Neural progenitor cell (in vitro differentiated cells): ENCODE measurements at regions not wholly inside any gene's neighbourhood (a gene's known extent, or its start where the extent isn't known, plus 50 kb on each side); places are given as distances from the start of the nearest gene placed in this dataset.

Experiments used
- DNase-seq: peaks from one replicate; pipeline ENCODE4 v3.0.0-alpha.2; 2016; ENCODE audit warnings: low spot score
- H2AFZ ChIP-seq: fragments of 200-600 bp; sonication (generic); replicated peaks from 2 replicates; pipeline ENCODE4 v1.6.1; 2016; ENCODE audit warnings: antibody characterized with exemption
- H3F3A ChIP-seq: fragments of 200-600 bp; sonication (generic); 2 replicates; pipeline ENCODE4 v1.6.1; 2016; ENCODE audit warnings: antibody characterized with exemption, low read depth
- H3K27ac ChIP-seq: fragments of 200-600 bp; sonication (generic); 2 replicates; pipeline ENCODE4 v1.5.1; 2016; ENCODE audit warnings: mild to moderate bottlenecking
- H3K27me3 ChIP-seq: fragments of 200-600 bp; sonication (generic); 2 replicates; pipeline ENCODE4 v1.6.1; 2016; ENCODE audit warnings: mild to moderate bottlenecking, moderate library complexity
- H3K36me3 ChIP-seq: fragments of 200-600 bp; sonication (generic); 2 replicates; pipeline ENCODE4 v1.5.1; 2016
- H3K4me1 ChIP-seq: fragments of 200-600 bp; sonication (generic); 2 replicates; pipeline ENCODE4 v1.6.1; 2016; ENCODE audit warnings: mixed run types
- H3K4me2 ChIP-seq: fragments of 200-600 bp; sonication (generic); 2 replicates; pipeline ENCODE4 v1.6.1; 2016
- H3K4me3 ChIP-seq: fragments of 200-600 bp; sonication (generic); 2 replicates; pipeline ENCODE4 v1.5.1; 2016
- H3K79me2 ChIP-seq: fragments of 200-600 bp; sonication (generic); 2 replicates; pipeline ENCODE4 v1.6.1; 2016; ENCODE audit warnings: low read depth
- H3K9ac ChIP-seq: fragments of 200-600 bp; sonication (generic); 2 replicates; pipeline ENCODE4 v1.6.1; 2016
- H3K9me3 ChIP-seq: fragments of 200-600 bp; sonication (generic); 2 replicates; pipeline ENCODE4 v1.5.1; 2016; ENCODE audit warnings: low read depth
- H4K20me1 ChIP-seq: fragments of 200-600 bp; sonication (generic); 2 replicates; pipeline ENCODE4 v1.6.1; 2016; ENCODE audit warnings: low read depth
- H3K27ac Mint-ChIP-seq: 3 replicates; pipeline ENCODE4 v1.8.0; 2021; ENCODE audit warnings: mixed read lengths
- H3K27me3 Mint-ChIP-seq: 2 replicates; pipeline ENCODE4 v1.8.0; 2022; ENCODE audit warnings: low read depth, mild to moderate bottlenecking, inconsistent platforms, moderate library complexity, mixed read lengths; ENCODE audit not compliant: insufficient read depth
- H3K36me3 Mint-ChIP-seq: 3 replicates; pipeline ENCODE4 v1.8.0; 2021; ENCODE audit warnings: mixed read lengths
- H3K4me1 Mint-ChIP-seq: 3 replicates; pipeline ENCODE4 v1.8.0; 2021; ENCODE audit warnings: mixed read lengths
- H3K4me3 Mint-ChIP-seq: 3 replicates; pipeline ENCODE4 v1.8.0; 2021; ENCODE audit warnings: mild to moderate bottlenecking, moderate library complexity, mixed read lengths
- H3K9me3 Mint-ChIP-seq: 3 replicates; pipeline ENCODE4 v1.8.0; 2020; ENCODE audit warnings: mixed read lengths
- CTCF ChIP-seq: fragments of 200-600 bp; sonication (generic); IDR thresholded peaks from 2 replicates; pipeline ENCODE4 v1.5.1; 2017; ENCODE audit warnings: antibody characterized with exemption, mild to moderate bottlenecking
- EZH2 ChIP-seq: fragments of 200-600 bp; sonication (generic); IDR thresholded peaks from 2 replicates; pipeline ENCODE4 v1.6.1; 2017; ENCODE audit warnings: antibody characterized with exemption, mild to moderate bottlenecking, moderate library complexity
- EZH2phosphoT487 ChIP-seq: fragments of 200-600 bp; sonication (generic); IDR thresholded peaks from 2 replicates; pipeline ENCODE4 v1.6.1; 2017; ENCODE audit warnings: antibody characterized with exemption

DNA sequence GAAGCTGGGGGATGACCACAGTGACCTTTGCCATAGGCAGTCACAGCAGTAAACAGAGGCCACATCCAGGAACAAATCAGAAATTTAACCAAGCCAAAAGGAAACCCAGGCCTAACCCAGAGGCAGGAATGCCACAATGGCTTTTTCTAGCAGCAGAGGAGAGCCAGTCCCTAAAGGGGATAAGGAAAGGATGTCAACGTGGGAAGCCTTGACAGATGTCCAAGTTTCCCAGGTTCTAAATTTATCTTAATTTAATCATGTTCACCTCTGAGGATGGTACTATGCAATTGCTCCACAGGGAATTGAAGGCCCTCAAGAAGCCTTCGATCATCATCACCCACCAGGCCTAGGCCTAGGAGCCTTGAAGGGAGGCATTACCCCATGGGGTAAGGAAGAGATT is 374.7 kb downstream of the TNS1 start:
- Mint-ChIP-seq H3K27ac (no peak overlapping the region), H3K9me3 (no peaks in the 10 kb centered on the region), H3K36me3 (no peaks in the 10 kb centered on the region), H3K27me3 (peaks cover 8% of the 10 kb centered on the region), H3K4me3 (no peak overlapping the region), H3K4me1 (peaks cover 34% of the 10 kb centered on the region)
- DNase-seq = no peak
- TF ChIP-seq EZH2 (no peak), CTCF (no peak), EZH2phosphoT487 (no peak)
- Histone ChIP-seq H3K9me3 (no peaks in the 10 kb centered on the region), H3K4me1 (peaks cover 12% of the 10 kb centered on the region), H3K36me3 (no peaks in the 10 kb centered on the region), H3K4me2 (no peak overlapping the region), H3K27me3 (no peaks in the 10 kb centered on the region), H3K4me3 (no peak overlapping the region), H3K79me2 (no peaks in the 10 kb centered on the region), H3K9ac (no peak overlapping the region), H3K27ac (no peak overlapping the region), H4K20me1 (peaks cover under 1% of the 10 kb centered on the region), H2AFZ (no peak overlapping the region), H3F3A (peaks cover 5% of the 10 kb centered on the region)

DNA sequence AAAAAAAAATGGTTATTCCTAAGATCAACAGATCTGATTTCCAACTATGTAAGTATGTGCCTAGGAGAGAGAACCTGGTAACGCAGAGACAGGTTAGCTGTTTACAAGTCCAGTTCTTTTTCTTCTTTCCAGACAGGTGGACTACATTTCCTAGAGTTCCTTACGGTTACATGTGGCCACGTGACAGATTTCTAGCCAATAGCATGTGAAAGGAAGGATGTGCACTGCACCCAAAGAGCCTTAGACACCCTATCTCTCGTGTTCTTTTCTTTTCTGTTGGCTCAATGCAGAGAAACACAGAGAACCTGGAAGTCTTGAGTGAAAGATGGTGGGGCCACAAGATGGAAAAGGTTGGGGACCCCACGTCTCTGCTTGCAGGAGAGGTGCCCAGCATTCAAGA is 375.9 kb downstream of the TNS1 start:
- TF ChIP-seq EZH2phosphoT487 = no peak
- no peak for TF ChIP-seq EZH2
- TF ChIP-seq CTCF = no peak
- no peak overlapping the region for H3K4me3 Mint-ChIP-seq
- no peaks in the 10 kb centered on the region for H3K36me3 Mint-ChIP-seq
- H3K27ac Mint-ChIP-seq = no peak overlapping the region
- Histone ChIP-seq H3K4me1 (peaks cover 21% of the 10 kb centered on the region), H3K9ac (no peak overlapping the region), H2AFZ (no peak overlapping the region), H3K4me2 (no peak overlapping the region), H3K27ac (no peak overlapping the region), H3F3A (peaks cover 17% of the 10 kb centered on the region), H3K4me3 (no peak overlapping the region), H4K20me1 (peaks cover 11% of the 10 kb centered on the region), H3K27me3 (no peaks in the 10 kb centered on the region), H3K36me3 (no peaks in the 10 kb centered on the region), H3K79me2 (no peaks in the 10 kb centered on the region), H3K9me3 (no peaks in the 10 kb centered on the region)
- peaks cover 12% of the 10 kb centered on the region for H3K27me3 Mint-ChIP-seq
- no peaks in the 10 kb centered on the region for H3K9me3 Mint-ChIP-seq
- DNase-seq = no peak
- H3K4me1 Mint-ChIP-seq = peaks cover 41% of the 10 kb centered on the region

DNA sequence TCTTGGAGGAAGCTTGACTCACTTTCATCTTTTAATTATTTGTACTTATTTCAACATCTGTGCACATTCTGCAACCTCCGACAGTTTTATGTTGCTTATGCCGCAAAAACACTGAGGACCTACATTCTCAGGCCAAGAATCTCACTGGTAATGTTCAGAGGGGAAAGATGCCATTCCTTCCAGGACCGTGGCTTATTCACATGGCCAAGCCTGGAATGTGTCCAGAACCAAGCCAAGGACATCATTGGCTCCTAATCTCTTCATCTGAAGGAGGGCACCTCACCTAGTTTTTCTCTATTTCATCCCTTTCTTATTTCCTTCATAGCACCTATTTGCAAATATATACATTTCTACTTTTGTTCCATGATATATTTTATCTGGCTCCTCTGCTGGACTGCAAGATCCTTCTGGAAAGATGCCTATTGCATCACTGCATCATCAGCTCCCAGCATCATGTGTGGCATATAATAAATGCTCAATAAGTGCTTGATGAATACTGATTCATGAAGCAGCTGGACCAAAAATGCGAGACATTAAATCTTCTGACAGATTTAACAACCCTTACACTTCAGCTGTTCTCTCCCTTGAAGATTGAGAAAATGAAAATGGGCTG is 377.1 kb downstream of the TNS1 start:
- peaks cover 23% of the 10 kb centered on the region for H4K20me1 ChIP-seq
- Mint-ChIP-seq H3K4me3 (no peak overlapping the region), H3K36me3 (no peaks in the 10 kb centered on the region), H3K27me3 (peaks cover 10% of the 10 kb centered on the region), H3K4me1 (peaks cover 40% of the 10 kb centered on the region), H3K9me3 (no peaks in the 10 kb centered on the region), H3K27ac (no peak overlapping the region)
- no peak overlapping the region for H2AFZ ChIP-seq
- no peaks in the 10 kb centered on the region for H3K36me3 ChIP-seq
- no peak overlapping the region for H3K9ac ChIP-seq
- H3K4me2 ChIP-seq = no peak overlapping the region
- H3K4me1 ChIP-seq = peaks cover 23% of the 10 kb centered on the region
- TF ChIP-seq EZH2 = no peak
- DNase-seq = no peak
- no peak overlapping the region for H3K4me3 ChIP-seq
- no peak overlapping the region for H3K27ac ChIP-seq
- no peaks in the 10 kb centered on the region for H3K79me2 ChIP-seq
- no peaks in the 10 kb centered on the region for H3K9me3 ChIP-seq
- peaks cover 8% of the 10 kb centered on the region for H3K27me3 ChIP-seq
- H3F3A ChIP-seq = peaks cover 29% of the 10 kb centered on the region

DNA sequence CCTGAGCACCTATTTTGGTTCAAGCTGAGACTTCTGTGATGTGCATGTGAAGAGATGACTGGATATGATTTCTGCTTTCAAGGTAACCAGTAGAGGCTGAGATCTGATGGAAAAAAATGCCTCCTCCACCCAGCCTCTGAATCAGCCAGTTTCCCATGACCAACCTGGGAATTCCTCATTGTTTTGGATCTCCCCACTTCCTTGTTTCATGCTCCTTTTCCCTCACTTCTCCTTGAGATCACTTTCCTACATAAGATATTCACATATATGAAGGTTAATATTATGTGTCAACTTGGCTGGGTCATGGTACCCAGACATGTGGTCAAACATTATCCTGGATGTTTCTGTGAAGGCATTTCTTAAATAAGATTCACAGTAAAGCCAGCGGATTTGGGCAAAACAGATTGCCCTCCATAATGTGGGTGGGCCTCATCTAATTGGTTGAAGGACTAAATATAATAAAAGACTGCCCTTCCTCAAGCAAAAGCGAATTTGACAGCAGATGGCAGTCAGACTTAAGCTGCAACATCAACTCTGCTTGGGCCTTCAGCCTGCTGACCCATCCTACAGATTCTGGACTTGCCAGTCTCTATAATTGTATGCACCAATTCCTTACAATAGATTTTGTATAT is 379.4 kb downstream of the TNS1 start:
- Histone ChIP-seq H3F3A (peaks cover 29% of the 10 kb centered on the region), H3K9me3 (no peaks in the 10 kb centered on the region), H3K4me3 (no peak overlapping the region), H3K4me2 (peak overlapping the region; percentile 63), H3K27ac (peak overlapping the region; percentile 33), H4K20me1 (peaks cover 23% of the 10 kb centered on the region), H2AFZ (no peak overlapping the region), H3K4me1 (peaks cover 28% of the 10 kb centered on the region), H3K9ac (no peak overlapping the region), H3K27me3 (peaks cover 18% of the 10 kb centered on the region), H3K79me2 (no peaks in the 10 kb centered on the region), H3K36me3 (no peaks in the 10 kb centered on the region)
- peak overlapping the region; percentile 97 for H3K27ac Mint-ChIP-seq
- H3K4me3 Mint-ChIP-seq = no peak overlapping the region
- no peaks in the 10 kb centered on the region for H3K9me3 Mint-ChIP-seq
- H3K27me3 Mint-ChIP-seq = peaks cover 10% of the 10 kb centered on the region
- H3K4me1 Mint-ChIP-seq = peaks cover 40% of the 10 kb centered on the region
- DNase-seq = no peak
- TF ChIP-seq EZH2 (no peak), EZH2phosphoT487 (no peak), CTCF (no peak)
- H3K36me3 Mint-ChIP-seq = no peaks in the 10 kb centered on the region
